ENCODE measurements at regions not wholly inside any gene's neighbourhood (a gene's known extent, or its start where the extent isn't known, plus 50 kb on each side); places are given as distances from the start of the nearest gene placed in this dataset.

GRCh38 chr6:125485757-125486156 lies 184.0 kb upstream of the HDDC2 start:
- Mint-ChIP-seq H3K27ac (no peak overlapping the region), H3K4me1 (peaks cover 13% of the 10 kb centered on the region), H3K9me3 (no peaks in the 10 kb centered on the region), H3K4me3 (no peak overlapping the region), H3K27me3 (ENCODE audit: insufficient read depth, low read depth, poor library complexity) (peaks cover 3% of the 10 kb centered on the region), H3K36me3 (ENCODE audit: low read depth) (no peaks in the 10 kb centered on the region)
- H3K27me3 ChIP-seq (ENCODE audit: insufficient read depth): no peaks in the 10 kb centered on the region
- no peak overlapping the region for H3K4me3 ChIP-seq
- no peaks in the 10 kb centered on the region for H3K4me1 ChIP-seq (ENCODE audit: insufficient read depth)
- no peak overlapping the region for H2AFZ ChIP-seq
- no peak overlapping the region for H3K4me2 ChIP-seq
- ATAC-seq (no peak), DNase-seq (ENCODE audit: low spot score) (no peak)
- H3K79me2 ChIP-seq (replicated peaks; ENCODE audit: insufficient read depth): no peaks in the 10 kb centered on the region
- no peaks in the 10 kb centered on the region for H4K20me1 ChIP-seq (replicated peaks; ENCODE audit: insufficient read depth)
- H3F3A ChIP-seq (replicated peaks; ENCODE audit: low read depth): no peaks in the 10 kb centered on the region
- TF ChIP-seq ZNF114 (CRISPR knock-in tag; IDR thresholded peaks at IDR 0.05) (no peak), ZNF331 (CRISPR knock-in tag; IDR thresholded peaks at IDR 0.05; ENCODE audit: low read depth) (no peak), STAT1 (IDR thresholded peaks at IDR 0.05; ENCODE audit: unreplicated experiment) (no peak), ZNF462 (CRISPR knock-in tag; IDR thresholded peaks at IDR 0.05) (no peak), EZH2 (IDR thresholded peaks at IDR 0.05; ENCODE audit: low read depth, unreplicated experiment) (no peak)
- TF ChIP-seq, protein P1, sequence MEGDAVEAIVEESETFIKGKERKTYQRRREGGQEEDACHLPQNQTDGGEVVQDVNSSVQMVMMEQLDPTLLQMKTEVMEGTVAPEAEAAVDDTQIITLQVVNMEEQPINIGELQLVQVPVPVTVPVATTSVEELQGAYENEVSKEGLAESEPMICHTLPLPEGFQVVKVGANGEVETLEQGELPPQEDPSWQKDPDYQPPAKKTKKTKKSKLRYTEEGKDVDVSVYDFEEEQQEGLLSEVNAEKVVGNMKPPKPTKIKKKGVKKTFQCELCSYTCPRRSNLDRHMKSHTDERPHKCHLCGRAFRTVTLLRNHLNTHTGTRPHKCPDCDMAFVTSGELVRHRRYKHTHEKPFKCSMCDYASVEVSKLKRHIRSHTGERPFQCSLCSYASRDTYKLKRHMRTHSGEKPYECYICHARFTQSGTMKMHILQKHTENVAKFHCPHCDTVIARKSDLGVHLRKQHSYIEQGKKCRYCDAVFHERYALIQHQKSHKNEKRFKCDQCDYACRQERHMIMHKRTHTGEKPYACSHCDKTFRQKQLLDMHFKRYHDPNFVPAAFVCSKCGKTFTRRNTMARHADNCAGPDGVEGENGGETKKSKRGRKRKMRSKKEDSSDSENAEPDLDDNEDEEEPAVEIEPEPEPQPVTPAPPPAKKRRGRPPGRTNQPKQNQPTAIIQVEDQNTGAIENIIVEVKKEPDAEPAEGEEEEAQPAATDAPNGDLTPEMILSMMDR (conservative IDR thresholded peaks at IDR 0.05; ENCODE audit: low read depth in 2 of 2): no peak
- TF ChIP-seq, protein P2, sequence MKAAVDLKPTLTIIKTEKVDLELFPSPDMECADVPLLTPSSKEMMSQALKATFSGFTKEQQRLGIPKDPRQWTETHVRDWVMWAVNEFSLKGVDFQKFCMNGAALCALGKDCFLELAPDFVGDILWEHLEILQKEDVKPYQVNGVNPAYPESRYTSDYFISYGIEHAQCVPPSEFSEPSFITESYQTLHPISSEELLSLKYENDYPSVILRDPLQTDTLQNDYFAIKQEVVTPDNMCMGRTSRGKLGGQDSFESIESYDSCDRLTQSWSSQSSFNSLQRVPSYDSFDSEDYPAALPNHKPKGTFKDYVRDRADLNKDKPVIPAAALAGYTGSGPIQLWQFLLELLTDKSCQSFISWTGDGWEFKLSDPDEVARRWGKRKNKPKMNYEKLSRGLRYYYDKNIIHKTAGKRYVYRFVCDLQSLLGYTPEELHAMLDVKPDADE (IDR thresholded peaks at IDR 0.05): no peak
- no peaks in the 10 kb centered on the region for H3K36me3 ChIP-seq (ENCODE audit: insufficient read depth)
- H3K27ac ChIP-seq (ENCODE audit: low read depth): no peak overlapping the region
- no peaks in the 10 kb centered on the region for H3K9me2 ChIP-seq (ENCODE audit: insufficient read depth)

Data from GM23338 (cell line).